ENCODE measurements at regions not wholly inside any gene's neighbourhood (a gene's known extent, or its start where the extent isn't known, plus 50 kb on each side); places are given as distances from the start of the nearest gene placed in this dataset.

DNA sequence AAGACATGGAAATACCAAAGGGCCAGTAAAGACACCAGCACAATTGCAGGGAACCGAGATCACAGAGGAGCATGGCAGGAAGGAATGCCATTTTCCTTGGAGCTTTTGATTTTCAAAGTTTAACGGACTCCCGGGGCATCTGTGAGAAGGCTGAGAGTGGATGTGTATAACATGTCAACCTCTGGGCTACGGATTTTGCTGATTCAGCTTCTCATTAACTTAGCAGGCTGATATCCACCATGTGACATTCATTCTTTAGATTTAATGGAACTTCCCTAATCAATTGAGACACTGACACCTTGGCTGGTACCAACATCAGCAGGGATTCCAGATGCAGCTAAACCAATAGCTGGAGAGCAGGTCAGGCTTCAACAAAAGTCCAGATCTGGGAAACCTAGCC, 496.6 kb upstream of the SPHKAP start:
- Histone ChIP-seq H3K36me3 (ENCODE audit: control insufficient read depth, insufficient read depth, low read length) (no peaks in the 10 kb centered on the region), H3K27me3 (replicated peaks; ENCODE audit: control insufficient read depth, insufficient read depth, low read length) (no peaks in the 10 kb centered on the region), H3K4me3 (replicated peaks; ENCODE audit: low read depth, low read length) (no peak overlapping the region)
- TF ChIP-seq, protein P1, sequence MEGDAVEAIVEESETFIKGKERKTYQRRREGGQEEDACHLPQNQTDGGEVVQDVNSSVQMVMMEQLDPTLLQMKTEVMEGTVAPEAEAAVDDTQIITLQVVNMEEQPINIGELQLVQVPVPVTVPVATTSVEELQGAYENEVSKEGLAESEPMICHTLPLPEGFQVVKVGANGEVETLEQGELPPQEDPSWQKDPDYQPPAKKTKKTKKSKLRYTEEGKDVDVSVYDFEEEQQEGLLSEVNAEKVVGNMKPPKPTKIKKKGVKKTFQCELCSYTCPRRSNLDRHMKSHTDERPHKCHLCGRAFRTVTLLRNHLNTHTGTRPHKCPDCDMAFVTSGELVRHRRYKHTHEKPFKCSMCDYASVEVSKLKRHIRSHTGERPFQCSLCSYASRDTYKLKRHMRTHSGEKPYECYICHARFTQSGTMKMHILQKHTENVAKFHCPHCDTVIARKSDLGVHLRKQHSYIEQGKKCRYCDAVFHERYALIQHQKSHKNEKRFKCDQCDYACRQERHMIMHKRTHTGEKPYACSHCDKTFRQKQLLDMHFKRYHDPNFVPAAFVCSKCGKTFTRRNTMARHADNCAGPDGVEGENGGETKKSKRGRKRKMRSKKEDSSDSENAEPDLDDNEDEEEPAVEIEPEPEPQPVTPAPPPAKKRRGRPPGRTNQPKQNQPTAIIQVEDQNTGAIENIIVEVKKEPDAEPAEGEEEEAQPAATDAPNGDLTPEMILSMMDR (IDR thresholded peaks at IDR 0.05; ENCODE audit: insufficient read depth, low read length, poor library complexity, severe bottlenecking) = no peak
- DNase-seq (ENCODE audit: extremely low read depth, insufficient read length) = no peak

DNA sequence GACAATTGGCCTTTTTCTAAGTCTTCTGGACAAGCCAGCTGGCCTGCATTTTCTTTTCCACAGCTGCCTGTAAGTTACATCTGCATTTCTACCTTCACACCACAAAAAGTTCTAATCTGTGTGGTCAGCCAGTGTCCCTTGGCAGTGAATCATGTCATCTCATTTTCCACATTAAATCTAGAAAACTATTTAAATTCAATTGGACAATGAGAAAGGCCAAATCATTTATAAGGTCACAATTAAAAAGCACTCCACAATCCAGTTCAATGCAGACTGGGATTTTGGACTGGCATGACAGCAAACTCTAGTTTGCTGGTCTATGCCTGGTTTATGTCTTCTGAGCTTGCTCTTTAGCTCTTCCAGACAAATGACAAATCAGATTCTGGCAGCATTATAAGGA, 494.2 kb upstream of the SPHKAP start:
- no peaks in the 10 kb centered on the region for H3K27me3 ChIP-seq (replicated peaks; ENCODE audit: control insufficient read depth, insufficient read depth, low read length)
- TF ChIP-seq, protein P1 (IDR thresholded peaks at IDR 0.05; ENCODE audit: insufficient read depth, low read length, poor library complexity, severe bottlenecking) = no peak
- H3K4me3 ChIP-seq (replicated peaks; ENCODE audit: low read depth, low read length) = no peak overlapping the region
- H3K36me3 ChIP-seq (ENCODE audit: control insufficient read depth, insufficient read depth, low read length) = no peaks in the 10 kb centered on the region
- DNase-seq (ENCODE audit: extremely low read depth, insufficient read length) = no peak

DNA sequence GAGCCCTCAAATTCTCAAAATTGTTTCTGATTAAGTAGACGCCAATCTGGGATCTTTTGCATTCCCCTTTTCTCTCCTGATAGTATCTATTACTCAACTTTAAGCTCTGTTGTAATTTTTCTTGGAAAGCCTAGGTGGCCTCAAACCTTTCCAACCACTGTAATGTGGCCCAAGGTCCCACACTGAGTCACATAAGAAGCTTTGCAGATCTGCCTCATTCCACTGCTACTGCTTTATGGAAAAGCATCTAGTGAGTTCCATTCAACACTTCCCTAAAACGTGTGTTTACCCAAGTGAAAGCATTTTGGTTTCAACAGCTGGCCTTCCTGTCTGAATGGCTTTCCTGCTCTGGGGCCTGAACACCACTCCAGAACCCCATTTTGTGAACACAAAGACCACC, 493.6 kb upstream of the SPHKAP start:
- no peak for DNase-seq (ENCODE audit: extremely low read depth, insufficient read length)
- Histone ChIP-seq H3K4me3 (replicated peaks; ENCODE audit: low read depth, low read length) (no peak overlapping the region), H3K36me3 (ENCODE audit: control insufficient read depth, insufficient read depth, low read length) (no peaks in the 10 kb centered on the region), H3K27me3 (replicated peaks; ENCODE audit: control insufficient read depth, insufficient read depth, low read length) (no peaks in the 10 kb centered on the region)
- TF ChIP-seq, protein P1 (IDR thresholded peaks at IDR 0.05; ENCODE audit: insufficient read depth, low read length, poor library complexity, severe bottlenecking) = no peak

DNA sequence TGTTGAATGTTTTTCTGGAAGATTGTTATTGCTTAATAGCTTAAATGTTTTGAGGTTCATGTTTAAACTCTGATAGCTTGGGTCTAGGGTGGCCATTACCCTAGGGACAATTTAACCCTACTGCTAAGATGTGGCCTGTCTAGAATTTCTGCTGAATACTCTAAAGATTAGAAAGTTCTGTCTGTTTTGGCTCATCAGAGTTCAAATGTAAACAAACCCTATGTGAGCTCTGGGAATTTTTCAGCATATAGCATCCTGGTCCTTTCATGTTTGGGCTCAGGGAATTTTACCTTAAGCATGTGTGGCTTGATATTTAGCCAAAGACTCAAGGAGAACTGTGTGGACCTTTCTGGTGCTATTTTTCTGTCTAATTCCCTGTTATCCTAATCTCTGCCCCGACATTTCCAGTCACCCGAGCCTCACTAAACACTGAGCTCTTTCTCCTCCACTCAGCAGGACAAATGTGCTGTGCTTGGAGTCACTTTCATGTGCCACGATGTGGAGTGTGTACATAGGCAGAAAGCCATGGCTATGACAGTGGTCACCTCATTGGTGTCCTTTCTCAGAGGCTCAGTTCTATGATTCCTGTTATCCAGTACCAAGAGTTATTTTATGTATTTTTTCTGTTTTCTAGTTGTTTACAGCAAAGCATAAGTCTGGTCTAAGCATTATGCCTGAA, 492.5 kb upstream of the SPHKAP start:
- Histone ChIP-seq H3K36me3 (ENCODE audit: control insufficient read depth, insufficient read depth, low read length) (no peaks in the 10 kb centered on the region), H3K27me3 (replicated peaks; ENCODE audit: control insufficient read depth, insufficient read depth, low read length) (no peaks in the 10 kb centered on the region), H3K4me3 (replicated peaks; ENCODE audit: low read depth, low read length) (no peak overlapping the region)
- TF ChIP-seq, protein P1 (IDR thresholded peaks at IDR 0.05; ENCODE audit: insufficient read depth, low read length, poor library complexity, severe bottlenecking) = no peak
- no peak for DNase-seq (ENCODE audit: extremely low read depth, insufficient read length)

DNA sequence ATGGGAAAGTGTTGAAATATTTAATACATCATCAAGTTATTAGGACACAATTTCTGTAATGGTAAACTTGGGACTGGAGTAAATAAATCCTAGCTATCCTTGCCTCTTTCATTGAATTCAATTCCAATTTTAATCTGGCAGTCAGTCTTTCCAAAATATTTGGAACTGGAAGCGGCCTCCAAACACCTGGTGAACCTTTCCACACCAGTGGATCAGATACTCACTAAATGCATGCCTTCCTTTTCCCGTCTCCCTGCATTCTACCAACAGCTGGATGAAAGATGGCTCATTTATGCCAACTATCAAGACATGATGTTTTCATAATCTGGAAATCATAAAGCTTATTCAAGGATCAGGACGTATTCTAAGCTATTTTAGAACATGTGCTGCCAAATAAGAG, 488.2 kb upstream of the SPHKAP start:
- Histone ChIP-seq H3K27me3 (replicated peaks; ENCODE audit: control insufficient read depth, insufficient read depth, low read length) (no peaks in the 10 kb centered on the region), H3K4me3 (replicated peaks; ENCODE audit: low read depth, low read length) (no peak overlapping the region), H3K36me3 (ENCODE audit: control insufficient read depth, insufficient read depth, low read length) (no peaks in the 10 kb centered on the region)
- no peak for DNase-seq (ENCODE audit: extremely low read depth, insufficient read length)
- TF ChIP-seq, protein P1 (IDR thresholded peaks at IDR 0.05; ENCODE audit: insufficient read depth, low read length, poor library complexity, severe bottlenecking) = no peak

DNA sequence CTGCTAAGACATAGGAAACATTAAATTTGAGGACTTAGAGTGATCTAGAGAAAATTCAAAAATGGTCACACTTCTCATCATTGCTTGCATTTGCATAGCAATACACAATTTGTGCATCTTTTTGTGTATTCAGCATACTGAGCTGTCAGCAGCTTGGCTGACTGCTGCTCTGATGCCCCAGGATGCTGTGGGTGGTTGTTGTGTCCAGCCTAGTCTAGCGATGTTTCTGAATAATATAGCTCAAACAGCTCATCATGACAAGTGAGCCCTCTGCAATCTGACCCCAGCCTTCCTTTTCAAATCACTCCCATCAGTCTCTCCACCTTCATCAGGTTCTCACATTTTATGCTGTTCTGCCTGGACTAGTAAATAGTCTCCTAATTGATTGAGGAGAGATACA, 483.7 kb upstream of the SPHKAP start:
- TF ChIP-seq, protein P1 (IDR thresholded peaks at IDR 0.05; ENCODE audit: insufficient read depth, low read length, poor library complexity, severe bottlenecking) = no peak
- DNase-seq (ENCODE audit: extremely low read depth, insufficient read length) = no peak
- no peak overlapping the region for H3K4me3 ChIP-seq (replicated peaks; ENCODE audit: low read depth, low read length)
- no peaks in the 10 kb centered on the region for H3K27me3 ChIP-seq (replicated peaks; ENCODE audit: control insufficient read depth, insufficient read depth, low read length)
- H3K36me3 ChIP-seq (ENCODE audit: control insufficient read depth, insufficient read depth, low read length) = no peaks in the 10 kb centered on the region

All from GM06990 (cell line).